Mesenchymal stem cell (in vitro differentiated cells and primary cell): ENCODE measurements at regions not wholly inside any gene's neighbourhood (a gene's known extent, or its start where the extent isn't known, plus 50 kb on each side); places are given as distances from the start of the nearest gene placed in this dataset.

ENCODE experiments used
- DNase-seq: peaks from one replicate; pipeline ENCODE4 v3.0.0-alpha.2; 2013
- H2AFZ ChIP-seq: one replicate; pipeline ENCODE4 v1.6.1; 2013; ENCODE audit warnings: low read depth, mild to moderate bottlenecking, control low read depth, inconsistent platforms, low read length, moderate library complexity
- H2AK5ac ChIP-seq: 2 replicates; pipeline ENCODE4 v1.6.1; 2013; ENCODE audit warnings: low read length, moderate library complexity, mild to moderate bottlenecking, inconsistent platforms; ENCODE audit not compliant: severe bottlenecking
- H2BK120ac ChIP-seq: one replicate; pipeline ENCODE4 v1.6.1; 2013; ENCODE audit warnings: low read depth, mild to moderate bottlenecking, inconsistent platforms, low read length, moderate library complexity
- H2BK12ac ChIP-seq, 2 experiments: one replicate each; pipeline ENCODE4 v1.6.1; 2013; ENCODE audit warnings: inconsistent platforms in 2 of 2, low read length in 2 of 2, mild to moderate bottlenecking in 2 of 2, moderate library complexity in 2 of 2, control low read depth in 1 of 2
- H2BK15ac ChIP-seq: one replicate; pipeline ENCODE4 v1.6.1; 2013; ENCODE audit warnings: mild to moderate bottlenecking, low read depth, inconsistent platforms; ENCODE audit not compliant: poor library complexity, severe bottlenecking
- H2BK5ac ChIP-seq: 2 replicates; pipeline ENCODE4 v1.6.1; 2013; ENCODE audit warnings: low read depth, mild to moderate bottlenecking, low read length, control low read depth, inconsistent platforms; ENCODE audit not compliant: poor library complexity, severe bottlenecking
- H3K14ac ChIP-seq, 2 experiments: one replicate each; pipeline ENCODE4 v1.6.1; 2013; ENCODE audit warnings: inconsistent platforms in 2 of 2, low read length in 2 of 2, control low read depth in 1 of 2, mild to moderate bottlenecking in 1 of 2, moderate library complexity in 1 of 2
- H3K18ac ChIP-seq, 2 experiments: one replicate each; pipeline ENCODE4 v1.6.1; 2013; ENCODE audit warnings: inconsistent platforms in 2 of 2, low read length in 2 of 2, control low read depth in 1 of 2, low read depth in 1 of 2, mild to moderate bottlenecking in 1 of 2
- H3K23ac ChIP-seq, 2 experiments: one replicate each; pipeline ENCODE4 v1.6.1; 2013; ENCODE audit warnings: inconsistent platforms in 2 of 2, low read length in 2 of 2, mild to moderate bottlenecking in 2 of 2, moderate library complexity in 2 of 2, control low read depth in 1 of 2
- H3K27ac ChIP-seq: 2 replicates; pipeline ENCODE4 v1.5.1; 2013; ENCODE audit warnings: mild to moderate bottlenecking, moderate library complexity, low read length, control low read depth, inconsistent platforms; ENCODE audit not compliant: poor library complexity, severe bottlenecking
- H3K27me3 ChIP-seq, 2 experiments: 2 replicates each; pipeline versions ENCODE4 v1.6.1 to v1.7.0; 2013; ENCODE audit warnings: low read length in 2 of 2, mild to moderate bottlenecking in 2 of 2, moderate library complexity in 2 of 2, control low read depth in 1 of 2, inconsistent platforms in 1 of 2; ENCODE audit not compliant: control insufficient read depth in 1 of 2, insufficient read depth in 1 of 2
- H3K36me3 ChIP-seq, 2 experiments: 2 replicates each; pipeline versions ENCODE4 v1.6.1 to v1.7.0; 2013; ENCODE audit warnings: low read length in 2 of 2, control low read depth in 1 of 2, inconsistent platforms in 1 of 2, low read depth in 1 of 2, mild to moderate bottlenecking in 1 of 2; ENCODE audit not compliant: insufficient read depth in 2 of 2, control insufficient read depth in 1 of 2
- H3K4ac ChIP-seq, 2 experiments: one replicate each; pipeline ENCODE4 v1.6.1; 2013; ENCODE audit warnings: inconsistent platforms in 2 of 2, low read length in 2 of 2, mild to moderate bottlenecking in 2 of 2, moderate library complexity in 2 of 2, control low read depth in 1 of 2, low read depth in 1 of 2
- H3K4me1 ChIP-seq: 2 replicates; pipeline ENCODE4 v1.6.1; 2013; ENCODE audit warnings: low read depth, low read length, control low read depth; ENCODE audit not compliant: control insufficient read depth, insufficient read depth
- H3K4me2 ChIP-seq: 2 replicates; pipeline ENCODE4 v1.6.1; 2013; ENCODE audit warnings: low read length, mild to moderate bottlenecking, inconsistent platforms; ENCODE audit not compliant: poor library complexity, severe bottlenecking
- H3K4me3 ChIP-seq, 2 experiments: 2 replicates each; pipeline versions ENCODE4 v1.5.1 to v1.7.0; 2013; ENCODE audit warnings: low read length in 2 of 2, mild to moderate bottlenecking in 2 of 2, control low read depth in 1 of 2, low read depth in 1 of 2; ENCODE audit not compliant: insufficient read depth in 1 of 2
- H3K79me1 ChIP-seq: replicated peaks from 2 replicates; pipeline ENCODE4 v1.6.1; 2013; ENCODE audit warnings: mild to moderate bottlenecking, control low read depth, low read length, inconsistent platforms; ENCODE audit not compliant: poor library complexity, severe bottlenecking
- H3K9ac ChIP-seq: 2 replicates; pipeline ENCODE4 v1.7.0; 2013; ENCODE audit warnings: mild to moderate bottlenecking, low read length, moderate library complexity
- H3K9me3 ChIP-seq: 2 replicates; pipeline ENCODE4 v1.7.0; 2013; ENCODE audit warnings: mild to moderate bottlenecking, low read length; ENCODE audit not compliant: control insufficient read depth
- H4K8ac ChIP-seq: one replicate; pipeline ENCODE4 v1.6.1; 2013; ENCODE audit warnings: inconsistent platforms, mild to moderate bottlenecking, low read length, moderate library complexity
- H4K91ac ChIP-seq: one replicate; pipeline ENCODE4 v1.6.1; 2013; ENCODE audit warnings: mild to moderate bottlenecking, low read length, inconsistent platforms
- WGBS: methylation state at CpG from one replicate; pipeline ENCODE4 v1.1.7; 2013; ENCODE audit warnings: mixed read lengths; 5-methylcytosine and 5-hydroxymethylcytosine counted together

- no peak overlapping the region for H3K4me2 ChIP-seq
- no peak overlapping the region for H3K27ac ChIP-seq
- WGBS: no CpG with 5 or more reads among the region's 1 CpG
- H3K23ac ChIP-seq: no peak overlapping the region
- no peak overlapping the region for H2BK12ac ChIP-seq
- no peak overlapping the region for H3K4me3 ChIP-seq
- H3K14ac ChIP-seq: no peak overlapping the region
- no peak overlapping the region for H3K4ac ChIP-seq
- no peak overlapping the region for H2BK120ac ChIP-seq
- H2AK5ac ChIP-seq: no peak overlapping the region
- no peak overlapping the region for H3K9ac ChIP-seq
- H3K79me1 ChIP-seq: no peaks in the 10 kb centered on the region
- H2AFZ ChIP-seq: no peak overlapping the region
- peaks cover 0 to 12% of the 10 kb centered on the region in 2 experiments for H3K27me3 ChIP-seq
- no peaks in the 10 kb centered on the region for H3K4me1 ChIP-seq
- no peak overlapping the region for H2BK15ac ChIP-seq
- no peaks in the 10 kb centered on the region for H3K36me3 ChIP-seq
- peaks cover 3% of the 10 kb centered on the region for H3K9me3 ChIP-seq
- no peak overlapping the region for H4K91ac ChIP-seq
- DNase-seq: no peak
- H3K18ac ChIP-seq: no peak overlapping the region
- H2BK5ac ChIP-seq: no peak overlapping the region
- H4K8ac ChIP-seq: no peak overlapping the region
These were observed 967.2 kb downstream of the RPA4 start for GRCh38 chrX:97850911-97851310.

GRCh38 chrX:97854086-97854485 is 970.4 kb downstream of the RPA4 start:
- Histone ChIP-seq H2BK12ac (no peak overlapping the region), H4K8ac (no peak overlapping the region), H2AFZ (no peak overlapping the region), H3K4me3 (no peak overlapping the region), H3K23ac (no peak overlapping the region), H3K79me1 (no peaks in the 10 kb centered on the region), H2BK15ac (no peak overlapping the region), H4K91ac (no peak overlapping the region), H2BK120ac (no peak overlapping the region), H3K4me2 (no peak overlapping the region), H3K18ac (no peak overlapping the region), H3K9ac (no peak overlapping the region), H2AK5ac (no peak overlapping the region), H3K4me1 (no peaks in the 10 kb centered on the region), H3K14ac (no peak overlapping the region), H3K36me3 (no peaks in the 10 kb centered on the region), H2BK5ac (no peak overlapping the region), H3K27me3 (peaks cover 0 to 12% of the 10 kb centered on the region in 2 experiments), H3K4ac (no peak overlapping the region), H3K9me3 (no peaks in the 10 kb centered on the region), H3K27ac (no peak overlapping the region)
- 86% methylated on average over 2 of the region's 2 CpGs for WGBS
- DNase-seq: no peak

GRCh38 chrX:97858592-97858991 is 974.9 kb downstream of the RPA4 start:
- no peak overlapping the region for H2BK5ac ChIP-seq
- H3K79me1 ChIP-seq: no peaks in the 10 kb centered on the region
- no peaks in the 10 kb centered on the region for H3K9me3 ChIP-seq
- no peak overlapping the region for H3K23ac ChIP-seq
- no peak overlapping the region for H2AK5ac ChIP-seq
- H3K36me3 ChIP-seq: no peaks in the 10 kb centered on the region
- H3K14ac ChIP-seq: no peak overlapping the region
- peak overlapping the region; percentile 54 for H3K27ac ChIP-seq
- no peak overlapping the region for H2BK15ac ChIP-seq
- no peak overlapping the region for H2BK12ac ChIP-seq
- no peak overlapping the region for H3K4me2 ChIP-seq
- no peak overlapping the region for H3K9ac ChIP-seq
- H3K4ac ChIP-seq: no peak overlapping the region
- peaks cover 0 to 6% of the 10 kb centered on the region in 2 experiments for H3K27me3 ChIP-seq
- no peak overlapping the region for H4K91ac ChIP-seq
- no peaks in the 10 kb centered on the region for H3K4me1 ChIP-seq
- no peak overlapping the region for H3K4me3 ChIP-seq
- H2AFZ ChIP-seq: no peak overlapping the region
- H2BK120ac ChIP-seq: no peak overlapping the region
- no CpG with 5 or more reads among the region's 1 CpG for whole genome bisulfite sequencing
- no peak overlapping the region for H4K8ac ChIP-seq
- peak; percentile 12 for DNase-seq
- no peak overlapping the region for H3K18ac ChIP-seq

GRCh38 chrX:97860226-97860625 is 976.5 kb downstream of the RPA4 start:
- H3K4me2 ChIP-seq: no peak overlapping the region
- peak; percentile 54 for DNase-seq
- H3K27me3 ChIP-seq: peaks cover 0 to 2% of the 10 kb centered on the region in 2 experiments
- H2AK5ac ChIP-seq: no peak overlapping the region
- H2BK12ac ChIP-seq: no peak overlapping the region
- no peak overlapping the region for H4K91ac ChIP-seq
- H3K23ac ChIP-seq: no peak overlapping the region
- H3K9ac ChIP-seq: no peak overlapping the region
- H3K27ac ChIP-seq: peak overlapping the region; percentile 75
- no peak overlapping the region for H3K18ac ChIP-seq
- WGBS: 40% methylated on average over 1 of the region's 1 CpG
- H2BK120ac ChIP-seq: no peak overlapping the region
- H3K4ac ChIP-seq: no peak overlapping the region
- no peaks in the 10 kb centered on the region for H3K36me3 ChIP-seq
- H4K8ac ChIP-seq: no peak overlapping the region
- H2BK5ac ChIP-seq: no peak overlapping the region
- H2BK15ac ChIP-seq: no peak overlapping the region
- no peaks in the 10 kb centered on the region for H3K79me1 ChIP-seq
- no peak overlapping the region for H2AFZ ChIP-seq
- H3K9me3 ChIP-seq: no peaks in the 10 kb centered on the region
- no peak overlapping the region for H3K4me3 ChIP-seq
- H3K14ac ChIP-seq: no peak overlapping the region
- no peaks in the 10 kb centered on the region for H3K4me1 ChIP-seq
